H1 (cell line): ENCODE measurements at regions not wholly inside any gene's neighbourhood (a gene's known extent, or its start where the extent isn't known, plus 50 kb on each side); places are given as distances from the start of the nearest gene placed in this dataset.

ENCODE experiments used
- EZH2 ChIP-seq: fragments of 200-600 bp; sonication (generic); IDR thresholded peaks from 2 replicates; pipeline ENCODE4 v1.7.1; 2012; ENCODE audit warnings: low read depth, mild to moderate bottlenecking, moderate library complexity, low read length, inconsistent platforms; ENCODE audit not compliant: severe bottlenecking
- FOSL1 ChIP-seq: IDR thresholded peaks from 2 replicates; pipeline ENCODE4 v1.6.1; 2011; ENCODE audit warnings: mild to moderate bottlenecking, low read depth, low read length, moderate library complexity; ENCODE audit not compliant: insufficient read depth
- TBP ChIP-seq: IDR thresholded peaks from 2 replicates; pipeline ENCODE4 v1.6.1; 2011; ENCODE audit warnings: low read depth, low read length, improper control_type of control experiment

DNA sequence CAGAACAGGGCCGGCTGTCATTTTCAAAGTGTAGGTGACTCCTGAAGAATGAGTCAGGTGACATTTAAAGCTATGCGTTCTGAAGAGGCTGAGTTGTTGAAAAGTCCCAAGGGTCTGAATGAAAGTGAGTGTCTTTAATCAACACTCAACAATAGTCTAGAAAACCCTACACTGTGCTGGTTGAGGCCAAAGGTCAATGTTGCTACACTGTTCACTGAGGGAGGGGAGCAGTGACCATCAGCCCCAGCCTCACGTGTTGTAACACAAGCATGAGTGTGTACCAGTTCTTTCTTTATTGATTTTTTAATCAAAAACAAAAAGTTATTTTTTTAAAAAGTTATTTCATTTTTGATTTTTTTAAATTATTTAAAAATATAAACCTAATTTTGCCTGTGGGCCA, 418.8 kb upstream of the LRFN5 start (continued):
- TF ChIP-seq EZH2 (no peak), FOSL1 (no peak), TBP (no peak)
